ENCODE measurements at regions not wholly inside any gene's neighbourhood (a gene's known extent, or its start where the extent isn't known, plus 50 kb on each side); places are given as distances from the start of the nearest gene placed in this dataset.

GRCh38 chr4:12707381-12708175, 776.6 kb downstream of the RAB28 start:
- DNase-seq (ENCODE audit: low spot score): no peak
- H3K27me3 ChIP-seq (replicated peaks; ENCODE audit: insufficient read depth): no peaks in the 10 kb centered on the region
- intact Hi-C loops (cut with DNase I): no loop called here
- H3K4me1 ChIP-seq (replicated peaks): no peaks in the 10 kb centered on the region
- no peaks in the 10 kb centered on the region for H3K9me3 ChIP-seq
- no peaks in the 10 kb centered on the region for H3K36me3 ChIP-seq
- 97% methylated on average over 1 of the region's 1 CpG for WGBS
- TF ChIP-seq POLR2AphosphoS5 (IDR thresholded peaks at IDR 0.05) (no peak), CTCF (IDR thresholded peaks at IDR 0.05) (no peak), POLR2A (IDR thresholded peaks at IDR 0.05) (no peak)
- H3K4me3 ChIP-seq: no peak overlapping the region
- H3K27ac ChIP-seq: no peak overlapping the region

GRCh38 chr4:12703036-12703435, 781.1 kb downstream of the RAB28 start:
- H3K36me3 ChIP-seq: no peaks in the 10 kb centered on the region
- no peaks in the 10 kb centered on the region for H3K9me3 ChIP-seq
- no peak overlapping the region for H3K27ac ChIP-seq
- 24% methylated on average over 9 of the region's 9 CpGs for WGBS
- no peak overlapping the region for H3K4me3 ChIP-seq
- TF ChIP-seq CTCF (IDR thresholded peaks at IDR 0.05): no peak
- DNase-seq (ENCODE audit: low spot score): no peak
- no peaks in the 10 kb centered on the region for H3K4me1 ChIP-seq (replicated peaks)
- intact Hi-C loops (cut with DNase I): no loop called here
- no peaks in the 10 kb centered on the region for H3K27me3 ChIP-seq (replicated peaks; ENCODE audit: insufficient read depth)

GRCh38 chr4:12701384-12701783, 782.8 kb downstream of the RAB28 start:
- Histone ChIP-seq H3K9me3 (no peaks in the 10 kb centered on the region), H3K36me3 (no peaks in the 10 kb centered on the region), H3K4me3 (no peak overlapping the region), H3K27ac (no peak overlapping the region), H3K4me1 (replicated peaks) (no peaks in the 10 kb centered on the region), H3K27me3 (replicated peaks; ENCODE audit: insufficient read depth) (no peaks in the 10 kb centered on the region)
- 88% methylated on average over 1 of the region's 1 CpG for WGBS
- TF ChIP-seq CTCF (IDR thresholded peaks at IDR 0.05) (no peak), POLR2A (IDR thresholded peaks at IDR 0.05) (no peak), POLR2AphosphoS5 (IDR thresholded peaks at IDR 0.05) (no peak)
- no peak for DNase-seq (ENCODE audit: low spot score)
- intact Hi-C loops (cut with DNase I): no loop called here

GRCh38 chr4:12697970-12698369, 786.2 kb downstream of the RAB28 start:
- Histone ChIP-seq H3K36me3 (no peaks in the 10 kb centered on the region), H3K9me3 (no peaks in the 10 kb centered on the region), H3K27ac (no peak overlapping the region), H3K4me3 (no peak overlapping the region), H3K4me1 (replicated peaks) (no peaks in the 10 kb centered on the region), H3K27me3 (replicated peaks; ENCODE audit: insufficient read depth) (no peaks in the 10 kb centered on the region)
- TF ChIP-seq POLR2AphosphoS5 (IDR thresholded peaks at IDR 0.05) (no peak), CTCF (IDR thresholded peaks at IDR 0.05) (no peak), POLR2A (IDR thresholded peaks at IDR 0.05) (no peak)
- intact Hi-C loops (cut with DNase I): no loop called here
- DNase-seq (ENCODE audit: low spot score): no peak
- WGBS: 71% methylated on average over 2 of the region's 2 CpGs

- no peaks in the 10 kb centered on the region for H3K36me3 ChIP-seq
- TF ChIP-seq POLR2AphosphoS5 (IDR thresholded peaks at IDR 0.05): no peak
- no peak for TF ChIP-seq CTCF (IDR thresholded peaks at IDR 0.05)
- no peak for TF ChIP-seq POLR2A (IDR thresholded peaks at IDR 0.05)
- H3K4me3 ChIP-seq: no peak overlapping the region
- H3K27me3 ChIP-seq (replicated peaks; ENCODE audit: insufficient read depth): no peaks in the 10 kb centered on the region
- whole genome bisulfite sequencing: 59% methylated on average over 2 of the region's 2 CpGs
- DNase-seq (ENCODE audit: low spot score): no peak
- intact Hi-C loops (cut with DNase I): no loop called here
- no peaks in the 10 kb centered on the region for H3K9me3 ChIP-seq
- H3K4me1 ChIP-seq (replicated peaks): no peaks in the 10 kb centered on the region
- H3K27ac ChIP-seq: no peak overlapping the region
Observed at GRCh38 chr4:12692815-12693214, 791.3 kb downstream of the RAB28 start.
